ENCODE measurements at regions not wholly inside any gene's neighbourhood (a gene's known extent, or its start where the extent isn't known, plus 50 kb on each side); places are given as distances from the start of the nearest gene placed in this dataset.

DNA sequence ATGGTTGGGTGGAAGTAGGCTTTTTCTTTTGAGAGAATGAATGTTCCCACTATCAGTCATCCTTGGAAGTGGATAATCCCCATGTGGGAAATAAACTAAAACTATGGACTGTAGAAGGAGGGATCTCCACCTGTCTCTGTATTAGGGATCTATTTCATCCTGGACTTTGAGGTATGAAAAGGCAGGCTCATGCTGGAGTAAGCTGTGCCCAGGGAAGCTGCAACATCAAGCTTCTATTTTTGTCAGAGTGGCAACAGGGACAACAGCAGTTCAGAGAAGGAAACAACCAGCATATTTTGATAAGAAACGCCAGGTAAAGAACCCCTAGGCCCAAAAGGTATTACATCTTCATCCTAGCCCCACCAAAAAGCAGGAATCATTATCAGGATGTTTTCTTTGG lies 122.0 kb downstream of the MDH1 start:
- POLR2A ChIA-PET: no interaction called here
- intact Hi-C loops (cut with DNase I, micrococcal nuclease): no loop called here
- TF ChIP-seq, protein P1, sequence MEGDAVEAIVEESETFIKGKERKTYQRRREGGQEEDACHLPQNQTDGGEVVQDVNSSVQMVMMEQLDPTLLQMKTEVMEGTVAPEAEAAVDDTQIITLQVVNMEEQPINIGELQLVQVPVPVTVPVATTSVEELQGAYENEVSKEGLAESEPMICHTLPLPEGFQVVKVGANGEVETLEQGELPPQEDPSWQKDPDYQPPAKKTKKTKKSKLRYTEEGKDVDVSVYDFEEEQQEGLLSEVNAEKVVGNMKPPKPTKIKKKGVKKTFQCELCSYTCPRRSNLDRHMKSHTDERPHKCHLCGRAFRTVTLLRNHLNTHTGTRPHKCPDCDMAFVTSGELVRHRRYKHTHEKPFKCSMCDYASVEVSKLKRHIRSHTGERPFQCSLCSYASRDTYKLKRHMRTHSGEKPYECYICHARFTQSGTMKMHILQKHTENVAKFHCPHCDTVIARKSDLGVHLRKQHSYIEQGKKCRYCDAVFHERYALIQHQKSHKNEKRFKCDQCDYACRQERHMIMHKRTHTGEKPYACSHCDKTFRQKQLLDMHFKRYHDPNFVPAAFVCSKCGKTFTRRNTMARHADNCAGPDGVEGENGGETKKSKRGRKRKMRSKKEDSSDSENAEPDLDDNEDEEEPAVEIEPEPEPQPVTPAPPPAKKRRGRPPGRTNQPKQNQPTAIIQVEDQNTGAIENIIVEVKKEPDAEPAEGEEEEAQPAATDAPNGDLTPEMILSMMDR (IDR thresholded peaks at IDR 0.05): no peak

GRCh38 chr2:63712748-63713147 lies 124.0 kb downstream of the MDH1 start:
- POLR2A ChIA-PET: no interaction called here
- no peaks in the 10 kb centered on the region for H3K27me3 ChIP-seq (ENCODE audit: control insufficient read depth in 1 of 2, insufficient read depth in 2 of 2, low read length in 2 of 2)
- Mint-ChIP-seq H3K27ac (no peak overlapping the region), H3K9me3 (no peaks in the 10 kb centered on the region), H3K4me3 (no peak overlapping the region), H3K36me3 (ENCODE audit: low read depth) (no peaks in the 10 kb centered on the region), H3K27me3 (no peaks in the 10 kb centered on the region), H3K4me1 (ENCODE audit: low read depth) (no peaks in the 10 kb centered on the region)
- no peak overlapping the region for H3K27ac ChIP-seq (ENCODE audit: low read depth in 1 of 2, low read length in 2 of 2)
- H3K9me3 ChIP-seq (ENCODE audit: control insufficient read depth in 1 of 2, insufficient read depth in 1 of 2, low read length in 2 of 2): peaks cover 0 to 7% of the 10 kb centered on the region in 2 experiments
- TF ChIP-seq, protein P1 (IDR thresholded peaks at IDR 0.05): no peak
- intact Hi-C loops (cut with DNase I, micrococcal nuclease): no loop called here
- no peak overlapping the region for H3K4me3 ChIP-seq (ENCODE audit: low read length)
- H3K36me3 ChIP-seq (ENCODE audit: insufficient read depth, low read length): no peaks in the 10 kb centered on the region
- no peak for ATAC-seq (ENCODE audit: poor library complexity)
- H3K4me1 ChIP-seq (ENCODE audit: insufficient read depth, low read length): no peaks in the 10 kb centered on the region
- CTCF ChIA-PET: no interaction called here
- no peak for DNase-seq

More for the DNA sequence above, 122.0 kb downstream of the MDH1 start:
- H3K27me3 ChIP-seq (ENCODE audit: control insufficient read depth in 1 of 2, insufficient read depth in 2 of 2, low read length in 2 of 2): no peaks in the 10 kb centered on the region
- CTCF ChIA-PET: no interaction called here
- Mint-ChIP-seq H3K4me3 (no peak overlapping the region), H3K27me3 (no peaks in the 10 kb centered on the region), H3K36me3 (ENCODE audit: low read depth) (no peaks in the 10 kb centered on the region), H3K9me3 (no peaks in the 10 kb centered on the region), H3K4me1 (ENCODE audit: low read depth) (no peaks in the 10 kb centered on the region), H3K27ac (no peak overlapping the region)
- no peaks in the 10 kb centered on the region for H3K36me3 ChIP-seq (ENCODE audit: insufficient read depth, low read length)
- no peak overlapping the region for H3K27ac ChIP-seq (ENCODE audit: low read depth in 1 of 2, low read length in 2 of 2)
- no peak for ATAC-seq (ENCODE audit: poor library complexity)
- peaks cover 0 to 7% of the 10 kb centered on the region in 2 experiments for H3K9me3 ChIP-seq (ENCODE audit: control insufficient read depth in 1 of 2, insufficient read depth in 1 of 2, low read length in 2 of 2)
- no peak for DNase-seq
- H3K4me1 ChIP-seq (ENCODE audit: insufficient read depth, low read length): no peaks in the 10 kb centered on the region
- no peak overlapping the region for H3K4me3 ChIP-seq (ENCODE audit: low read length)

DNA sequence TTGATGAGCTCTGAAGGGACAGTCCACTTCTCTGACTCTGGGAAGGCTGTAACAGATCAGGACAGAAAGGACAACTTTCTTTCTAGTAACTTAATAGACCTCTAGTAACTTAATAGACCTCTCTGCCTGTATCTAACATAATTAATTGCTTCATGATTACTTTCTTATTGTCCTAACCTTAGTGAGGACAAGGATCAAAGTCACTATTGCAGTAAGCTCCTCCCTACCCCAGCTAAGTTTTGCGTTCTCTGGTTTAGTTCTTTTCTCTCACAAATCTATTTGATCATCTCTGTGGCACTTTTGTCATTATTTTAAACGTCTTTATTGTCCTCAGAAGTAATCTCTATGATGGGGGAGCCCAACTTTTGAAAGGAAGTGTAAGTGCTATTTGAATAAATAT lies 125.5 kb upstream of the UGP2 start:
- Histone ChIP-seq H3K27me3 (ENCODE audit: control insufficient read depth in 1 of 2, insufficient read depth in 2 of 2, low read length in 2 of 2) (no peaks in the 10 kb centered on the region), H3K36me3 (ENCODE audit: insufficient read depth, low read length) (no peaks in the 10 kb centered on the region), H3K9me3 (ENCODE audit: control insufficient read depth in 1 of 2, insufficient read depth in 1 of 2, low read length in 2 of 2) (no peaks in the 10 kb centered on the region), H3K4me1 (ENCODE audit: insufficient read depth, low read length) (no peaks in the 10 kb centered on the region), H3K27ac (ENCODE audit: low read depth in 1 of 2, low read length in 2 of 2) (no peak overlapping the region), H3K4me3 (ENCODE audit: low read length) (no peak overlapping the region)
- TF ChIP-seq, protein P1 (IDR thresholded peaks at IDR 0.05): no peak
- Mint-ChIP-seq H3K27ac (no peak overlapping the region), H3K36me3 (ENCODE audit: low read depth) (no peaks in the 10 kb centered on the region), H3K27me3 (no peaks in the 10 kb centered on the region), H3K4me1 (ENCODE audit: low read depth) (no peaks in the 10 kb centered on the region), H3K4me3 (no peak overlapping the region), H3K9me3 (no peaks in the 10 kb centered on the region)
- CTCF ChIA-PET: no interaction called here
- DNase-seq (no peak), ATAC-seq (ENCODE audit: poor library complexity) (no peak)
- intact Hi-C loops (cut with DNase I, micrococcal nuclease): no loop called here
- POLR2A ChIA-PET: no interaction called here
